Choroid plexus epithelial cell (primary cell): ENCODE measurements at regions not wholly inside any gene's neighbourhood (a gene's known extent, or its start where the extent isn't known, plus 50 kb on each side); places are given as distances from the start of the nearest gene placed in this dataset.
A peak's percentile ranks its signal among the peaks of the same experiment; 100 is the strongest.

Experiments
- DNase-seq: peaks from one replicate; pipeline ENCODE4 v3.0.0-alpha.2; 2010; ENCODE audit warnings: low read depth
- H3K4me3 ChIP-seq: 2 replicates; pipeline ENCODE4 v1.5.1; 2011; ENCODE audit warnings: low read depth, mild to moderate bottlenecking, control low read depth, low read length, moderate library complexity
- TF ChIP-seq, protein P1 (sequence below): conservative IDR thresholded peaks from 2 replicates; pipeline ENCODE4 v1.5.1; 2011; ENCODE audit warnings: low read depth, mild to moderate bottlenecking, control low read depth, inconsistent platforms, low read length, moderate library complexity

DNA sequence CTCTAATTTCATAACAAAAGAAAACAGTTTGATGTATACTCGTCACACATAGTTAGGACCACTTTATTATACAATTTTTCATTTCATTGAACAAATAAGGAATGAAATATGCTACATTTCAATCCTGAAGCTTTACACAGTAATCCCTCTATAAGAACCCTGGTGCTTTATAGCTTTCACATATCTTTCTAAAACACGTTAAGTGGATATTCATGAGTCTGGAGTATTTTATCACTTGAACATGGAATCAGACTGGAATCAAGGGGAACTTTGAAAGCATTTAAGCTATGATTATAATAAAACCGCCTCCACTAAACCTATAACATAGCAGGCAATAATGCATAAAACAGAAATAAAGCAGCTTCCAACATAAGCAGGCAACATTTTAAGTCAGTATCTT lies 476.6 kb downstream of the COL11A1 start:
- TF ChIP-seq, protein P1, sequence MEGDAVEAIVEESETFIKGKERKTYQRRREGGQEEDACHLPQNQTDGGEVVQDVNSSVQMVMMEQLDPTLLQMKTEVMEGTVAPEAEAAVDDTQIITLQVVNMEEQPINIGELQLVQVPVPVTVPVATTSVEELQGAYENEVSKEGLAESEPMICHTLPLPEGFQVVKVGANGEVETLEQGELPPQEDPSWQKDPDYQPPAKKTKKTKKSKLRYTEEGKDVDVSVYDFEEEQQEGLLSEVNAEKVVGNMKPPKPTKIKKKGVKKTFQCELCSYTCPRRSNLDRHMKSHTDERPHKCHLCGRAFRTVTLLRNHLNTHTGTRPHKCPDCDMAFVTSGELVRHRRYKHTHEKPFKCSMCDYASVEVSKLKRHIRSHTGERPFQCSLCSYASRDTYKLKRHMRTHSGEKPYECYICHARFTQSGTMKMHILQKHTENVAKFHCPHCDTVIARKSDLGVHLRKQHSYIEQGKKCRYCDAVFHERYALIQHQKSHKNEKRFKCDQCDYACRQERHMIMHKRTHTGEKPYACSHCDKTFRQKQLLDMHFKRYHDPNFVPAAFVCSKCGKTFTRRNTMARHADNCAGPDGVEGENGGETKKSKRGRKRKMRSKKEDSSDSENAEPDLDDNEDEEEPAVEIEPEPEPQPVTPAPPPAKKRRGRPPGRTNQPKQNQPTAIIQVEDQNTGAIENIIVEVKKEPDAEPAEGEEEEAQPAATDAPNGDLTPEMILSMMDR = no peak
- H3K4me3 ChIP-seq = no peak overlapping the region
- no peak for DNase-seq

DNA sequence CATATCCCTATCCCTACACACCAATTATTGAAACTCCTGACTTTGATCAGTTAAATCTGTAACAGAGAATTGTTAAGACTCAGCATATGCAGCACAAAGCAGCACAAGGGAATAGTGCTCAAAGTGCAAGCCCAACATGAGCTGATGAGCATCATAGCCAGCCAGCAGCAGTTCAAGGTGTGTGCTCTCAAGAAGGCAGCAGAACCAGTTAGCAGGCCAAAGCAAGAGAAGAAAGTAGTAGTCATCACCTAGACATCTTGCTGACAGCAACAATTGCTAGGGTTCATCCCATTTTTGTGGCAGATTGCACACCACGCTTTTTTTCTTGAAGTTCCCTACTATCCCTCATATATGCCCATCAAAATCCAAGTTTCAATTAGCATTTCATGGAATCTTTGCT lies 478.3 kb downstream of the COL11A1 start:
- H3K4me3 ChIP-seq = no peak overlapping the region
- no peak for DNase-seq
- TF ChIP-seq, protein P1 = no peak

DNA sequence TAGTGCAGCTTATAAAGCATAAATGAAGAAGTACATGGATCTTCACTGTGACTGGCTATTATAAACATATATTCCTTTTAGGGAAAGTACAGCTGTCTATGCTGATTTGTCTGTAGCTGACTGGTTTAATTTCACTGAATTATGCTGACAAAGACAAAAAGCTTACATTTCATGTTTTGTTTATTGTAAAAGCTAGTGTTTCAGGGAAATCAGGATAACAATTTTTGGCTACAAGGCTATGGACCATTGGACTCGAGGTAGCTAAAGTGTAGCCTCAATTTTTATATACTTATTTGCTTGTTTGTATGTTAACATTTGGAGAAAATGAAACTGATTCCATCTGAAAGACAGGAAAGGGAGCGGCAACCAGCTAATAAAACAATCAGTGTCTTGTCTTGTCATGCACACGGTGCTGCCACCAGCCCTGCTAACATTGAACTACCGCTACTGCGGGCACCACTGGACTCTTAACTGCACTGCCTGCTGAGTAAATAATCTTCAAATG lies 480.2 kb downstream of the COL11A1 start:
- peak overlapping the region; percentile 38 for H3K4me3 ChIP-seq
- TF ChIP-seq, protein P1 = no peak
- peak; percentile 16 for DNase-seq

DNA sequence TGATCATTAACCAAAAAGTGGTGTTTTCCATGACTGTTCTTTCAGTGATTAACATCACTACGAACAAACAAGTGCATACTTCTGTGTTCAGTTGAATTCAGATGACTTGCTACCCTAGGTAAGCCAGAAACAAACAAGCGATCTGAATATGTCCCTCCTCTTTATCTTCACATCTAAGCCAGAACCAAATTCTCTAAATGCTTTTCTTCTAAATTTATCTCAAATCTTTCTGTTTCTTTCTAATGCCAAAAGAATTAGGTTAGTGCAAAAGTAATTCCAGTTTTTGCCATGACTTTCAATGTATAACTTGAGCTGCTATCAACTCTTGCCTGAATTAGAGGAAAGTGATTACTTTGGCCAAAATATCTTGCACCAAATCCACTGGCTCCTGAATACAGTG lies 481.2 kb downstream of the COL11A1 start:
- H3K4me3 ChIP-seq = no peak overlapping the region
- TF ChIP-seq, protein P1 = no peak
- DNase-seq = no peak

DNA sequence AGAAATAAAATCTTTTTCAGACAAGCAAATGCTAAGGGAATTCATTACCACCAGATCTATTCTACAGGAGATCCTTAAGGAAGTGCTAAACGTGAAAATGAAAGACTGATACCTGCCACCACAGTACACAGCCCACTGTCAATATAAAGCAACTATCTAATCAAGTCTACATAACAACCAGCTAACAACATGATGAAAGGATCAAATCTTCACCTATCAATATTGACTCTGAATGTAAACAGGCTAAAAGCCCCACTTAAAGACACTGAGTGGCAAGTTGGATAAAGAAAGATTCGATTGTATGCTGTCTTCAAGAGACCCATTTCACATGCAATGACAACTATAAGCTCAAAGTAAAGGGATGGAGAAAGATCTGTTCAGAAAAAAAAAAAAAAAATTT lies 492.4 kb downstream of the COL11A1 start:
- DNase-seq = no peak
- TF ChIP-seq, protein P1 = no peak

DNA sequence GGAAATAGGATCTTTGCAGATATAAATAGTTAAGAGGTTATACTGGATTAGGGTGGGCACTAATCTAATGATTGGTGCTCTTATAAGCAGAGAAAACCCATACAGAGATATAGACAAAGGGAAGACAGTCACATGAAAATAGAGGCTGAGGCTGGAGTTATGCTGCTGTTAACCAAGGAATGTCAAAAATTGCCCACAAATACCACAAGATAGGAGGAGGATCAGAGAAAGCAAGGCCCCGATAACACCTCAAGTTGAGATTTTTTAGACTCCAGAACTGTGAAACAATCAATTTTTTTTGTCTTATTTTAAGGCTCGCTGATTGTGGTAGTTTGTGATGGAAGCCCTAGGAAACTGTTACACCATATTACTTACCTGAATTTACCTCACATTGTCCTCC lies 513.2 kb downstream of the COL11A1 start:
- peak; percentile 1 for DNase-seq
- no peak overlapping the region for H3K4me3 ChIP-seq
- TF ChIP-seq, protein P1 = no peak

More for the DNA sequence above, 492.4 kb downstream of the COL11A1 start:
- no peak overlapping the region for H3K4me3 ChIP-seq

DNA sequence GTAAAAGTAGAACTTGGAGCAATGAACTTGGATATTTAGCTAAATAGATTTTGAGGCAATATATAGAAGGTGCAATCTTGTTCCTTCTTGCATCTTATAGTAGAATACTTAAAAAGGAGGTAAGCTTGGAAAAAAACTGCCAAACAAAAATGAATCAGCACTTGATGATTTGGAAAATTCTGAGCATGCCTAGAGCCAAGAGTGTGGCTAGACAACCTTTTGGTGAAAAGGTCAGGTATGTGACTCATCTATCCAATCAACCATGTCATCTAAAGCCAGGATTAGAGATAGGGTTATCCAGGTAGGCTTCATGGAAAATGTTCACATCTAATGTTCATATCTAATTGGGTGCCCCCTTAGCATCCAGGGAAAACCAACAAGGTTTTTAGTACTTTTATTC lies 515.0 kb downstream of the COL11A1 start:
- H3K4me3 ChIP-seq = no peak overlapping the region
- no peak for DNase-seq

More for the DNA sequence above, 515.0 kb downstream of the COL11A1 start:
- TF ChIP-seq, protein P1 = no peak
